GM23338 (cell line): ENCODE measurements at regions not wholly inside any gene's neighbourhood (a gene's known extent, or its start where the extent isn't known, plus 50 kb on each side); places are given as distances from the start of the nearest gene placed in this dataset.

Source experiments
- CREB1 ChIP-seq: fragments of 250-450 bp; sonication (Bioruptor Pico); IDR thresholded peaks from 2 replicates; pipeline ENCODE4 v1.5.0; 2020; ENCODE audit warnings: low read depth, mild to moderate bottlenecking, moderate library complexity
- CTCF ChIP-seq, 2 experiments: fragments of 200-600 bp in 1 of 2; sonication (generic) in 1 of 2; conservative IDR thresholded peaks; 2 replicates each; pipeline versions ENCODE4 v1.5.1 to v1.6.1; 2016 to 2017; ENCODE audit warnings: antibody characterized with exemption in 2 of 2, low read depth in 2 of 2, mild to moderate bottlenecking in 2 of 2, moderate library complexity in 1 of 2
- ETS1 ChIP-seq: IDR thresholded peaks from 2 replicates; pipeline ENCODE4 v1.6.1; 2016; ENCODE audit warnings: antibody characterized with exemption
- EZH2 ChIP-seq: fragments of 200-600 bp; sonication (generic); IDR thresholded peaks from one replicate; pipeline ENCODE4 v1.8.0; 2017; ENCODE audit warnings: antibody characterized with exemption, mild to moderate bottlenecking, low read depth; ENCODE audit not compliant: unreplicated experiment
- EZH2phosphoT487 ChIP-seq: fragments of 200-600 bp; sonication (generic); IDR thresholded peaks from one replicate; pipeline ENCODE4 v1.8.1; 2018; ENCODE audit warnings: antibody characterized with exemption; ENCODE audit not compliant: unreplicated experiment
- JUNB ChIP-seq: IDR thresholded peaks from one replicate; pipeline ENCODE4 v1.6.1; 2016; ENCODE audit warnings: antibody characterized with exemption; ENCODE audit not compliant: unreplicated experiment
- NANOG ChIP-seq: IDR thresholded peaks from 2 replicates; pipeline ENCODE4 v1.6.1; 2016; ENCODE audit warnings: antibody characterized with exemption, borderline replicate concordance
- POLR2AphosphoS5 ChIP-seq: IDR thresholded peaks from 2 replicates; pipeline ENCODE4 v1.6.1; 2016; ENCODE audit warnings: antibody characterized with exemption, low read depth
- REST ChIP-seq: IDR thresholded peaks from one replicate; pipeline ENCODE4 v1.6.1; 2018; ENCODE audit warnings: antibody characterized with exemption; ENCODE audit not compliant: unreplicated experiment
- STAT1 ChIP-seq: IDR thresholded peaks from one replicate; pipeline ENCODE4 v1.6.1; 2016; ENCODE audit warnings: antibody characterized with exemption; ENCODE audit not compliant: unreplicated experiment
- ZNF114 ChIP-seq: fragments of 250-450 bp; sonication (Bioruptor Pico); IDR thresholded peaks from 2 replicates; pipeline ENCODE4 v1.5.0; 2020; ENCODE audit warnings: mild to moderate bottlenecking, moderate library complexity
- ZNF331 ChIP-seq: fragments of 250-450 bp; sonication (Bioruptor Pico); IDR thresholded peaks from 2 replicates; pipeline ENCODE4 v1.5.0; 2020; ENCODE audit warnings: low read depth, mild to moderate bottlenecking, moderate library complexity
- ZNF462 ChIP-seq: fragments of 250-450 bp; sonication (Bioruptor Pico); IDR thresholded peaks from 2 replicates; pipeline ENCODE4 v1.5.0; 2020; ENCODE audit warnings: mild to moderate bottlenecking, moderate library complexity

- TF ChIP-seq CTCF (conservative IDR thresholded peaks at IDR 0.05; ENCODE audit: low read depth in 2 of 2) = no peak
- TF ChIP-seq REST = no peak
- TF ChIP-seq POLR2AphosphoS5 = no peak
- no peak for TF ChIP-seq EZH2phosphoT487
- TF ChIP-seq EZH2 = no peak
- no peak for TF ChIP-seq JUNB
- no peak for TF ChIP-seq ZNF331 (CRISPR knock-in tag)
- no peak for TF ChIP-seq ZNF114 (CRISPR knock-in tag)
- no peak for TF ChIP-seq CREB1 (CRISPR knock-in tag)
- TF ChIP-seq ETS1 = no peak
- no peak for TF ChIP-seq ZNF462 (CRISPR knock-in tag)
- TF ChIP-seq NANOG = no peak
- no peak for TF ChIP-seq STAT1
Observed at GRCh38 chr14:23863836-23864235, 89.7 kb upstream of the DHRS4 start.
